NCI-H1048 (cell line): ENCODE measurements at regions not wholly inside any gene's neighbourhood (a gene's known extent, or its start where the extent isn't known, plus 50 kb on each side); places are given as distances from the start of the nearest gene placed in this dataset.

ENCODE experiments used
- DNase-seq: peaks from one replicate; lab custom pipeline; 2025; lab: John Stamatoyannopoulos, UW

DNA sequence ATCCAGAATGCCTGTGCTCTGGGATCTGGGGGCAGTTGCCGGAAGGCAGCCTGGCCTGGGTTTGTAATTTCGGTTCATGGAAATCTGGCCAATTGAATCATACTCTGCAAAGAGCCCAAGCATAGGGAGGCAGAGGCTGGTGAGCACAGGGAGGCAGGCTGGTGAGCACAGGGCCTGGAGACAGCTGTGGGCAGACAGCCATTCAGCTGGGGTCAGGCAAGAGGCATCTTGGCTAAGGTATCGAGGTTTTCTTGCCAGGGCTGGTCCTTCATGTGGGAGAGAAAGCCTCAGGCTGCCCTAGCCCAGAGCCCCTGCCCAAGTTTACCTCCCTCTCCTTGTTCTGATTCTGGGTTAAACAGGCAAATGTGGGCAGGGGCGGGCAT lies 63.7 kb upstream of the BAIAP2L1 start:
- DNase-seq = no peak

DNA sequence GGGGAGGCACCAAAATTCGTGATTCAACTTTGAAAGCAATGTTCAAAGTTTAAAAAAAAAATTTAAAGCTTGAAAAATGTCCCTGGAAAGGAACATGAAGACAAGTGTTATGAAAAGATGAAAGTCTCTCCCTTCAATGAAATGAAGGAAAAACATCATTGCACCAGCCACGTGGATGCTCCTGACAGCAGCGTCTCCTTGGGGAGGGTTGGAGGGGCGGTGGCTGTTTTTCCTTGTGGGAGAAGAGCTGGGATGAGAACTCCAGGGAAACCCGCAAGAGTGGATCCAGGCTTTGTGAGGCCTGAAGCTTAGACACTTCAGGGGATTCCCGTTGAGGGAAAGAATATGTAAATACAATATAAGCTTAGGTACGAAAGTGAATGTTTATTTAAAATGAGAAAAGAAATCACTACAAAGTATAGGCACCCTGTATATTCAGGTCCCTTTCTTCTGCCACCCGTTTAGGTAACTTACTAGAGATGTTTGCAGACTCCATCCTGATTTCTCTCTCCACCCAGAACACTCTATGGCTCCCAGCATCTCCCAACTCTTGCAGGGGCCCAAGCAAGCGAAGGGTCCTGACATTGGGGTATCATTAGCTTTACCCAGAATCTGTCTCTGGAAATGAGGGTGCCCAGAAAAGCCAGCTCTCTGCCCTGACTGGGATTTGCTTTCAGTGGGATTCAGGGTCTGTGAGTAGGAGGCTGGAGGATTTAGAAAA lies 63.1 kb upstream of the BAIAP2L1 start:
- DNase-seq = no peak

DNA sequence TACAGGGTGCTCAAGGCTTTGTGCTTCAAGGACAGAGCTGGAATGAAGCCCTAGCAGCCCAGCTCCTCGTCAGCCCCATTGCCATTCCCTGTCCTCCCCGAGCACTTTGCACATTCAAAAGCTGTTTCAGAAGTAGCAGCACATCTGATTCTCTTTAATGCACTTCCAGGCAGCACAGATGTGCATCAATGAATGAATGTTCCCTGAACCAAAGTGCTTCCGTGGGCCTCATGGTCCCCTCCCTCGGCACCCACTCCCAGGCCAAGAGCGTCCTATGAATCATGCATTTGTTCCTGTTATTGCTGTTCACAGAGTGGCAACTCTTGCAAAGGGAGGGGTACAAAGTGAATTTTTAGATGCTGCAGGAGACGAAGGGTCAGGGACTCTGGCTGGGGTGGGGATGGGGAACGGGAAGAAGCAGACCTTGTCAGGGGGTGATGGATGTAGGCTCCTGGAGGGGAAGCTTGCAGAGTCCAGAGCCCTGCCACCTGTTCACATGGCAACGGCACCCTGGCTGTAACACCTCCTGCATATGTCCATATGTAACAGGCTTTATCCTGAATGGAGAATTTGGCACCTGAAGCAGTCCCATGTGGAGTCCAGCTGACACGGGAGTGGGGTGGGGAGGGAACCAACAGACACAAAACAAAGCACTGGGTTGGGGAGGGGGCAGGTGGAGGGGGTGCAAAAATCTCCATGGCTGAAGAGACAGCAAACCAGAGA lies 62.2 kb upstream of the BAIAP2L1 start:
- no peak for DNase-seq

DNA sequence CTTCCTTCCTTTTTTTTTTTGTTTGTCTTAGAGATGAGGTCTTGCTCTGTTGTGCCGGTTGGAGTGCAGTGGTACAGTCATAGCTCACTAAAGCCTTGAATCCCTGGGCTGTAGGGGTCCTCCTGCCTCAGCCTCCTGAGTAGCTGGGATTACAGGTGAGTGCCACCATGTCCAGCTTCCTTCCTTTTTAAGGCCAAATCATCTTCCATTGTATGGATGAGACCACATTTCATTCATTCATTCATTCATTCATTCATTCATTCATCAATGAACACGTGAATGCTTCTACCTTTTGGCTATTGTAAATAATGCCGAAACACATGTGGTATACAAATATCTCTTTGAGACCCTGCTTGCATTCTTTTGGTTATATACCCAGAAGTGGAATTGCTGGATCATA lies 60.0 kb upstream of the BAIAP2L1 start:
- DNase-seq = no peak

DNA sequence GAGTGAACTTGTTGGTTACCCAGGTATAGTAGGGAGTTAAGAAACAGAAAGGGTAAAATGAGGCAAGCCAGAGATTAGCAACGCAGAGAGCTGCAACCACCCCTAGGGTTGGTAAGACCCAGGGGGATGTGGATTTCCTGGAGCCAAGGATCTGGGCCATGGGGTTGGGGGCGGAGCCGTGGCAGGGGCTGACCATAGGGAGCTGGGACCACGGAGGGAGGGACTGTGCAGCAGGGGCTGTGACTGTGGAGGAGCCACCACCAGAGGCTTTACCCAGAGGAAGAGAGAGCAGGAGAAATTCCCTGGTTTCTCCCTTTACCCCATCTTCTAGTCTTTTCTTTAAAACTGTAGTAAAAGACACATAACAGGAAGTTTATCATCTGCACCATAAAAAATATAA lies 58.6 kb upstream of the BAIAP2L1 start:
- DNase-seq = no peak

DNA sequence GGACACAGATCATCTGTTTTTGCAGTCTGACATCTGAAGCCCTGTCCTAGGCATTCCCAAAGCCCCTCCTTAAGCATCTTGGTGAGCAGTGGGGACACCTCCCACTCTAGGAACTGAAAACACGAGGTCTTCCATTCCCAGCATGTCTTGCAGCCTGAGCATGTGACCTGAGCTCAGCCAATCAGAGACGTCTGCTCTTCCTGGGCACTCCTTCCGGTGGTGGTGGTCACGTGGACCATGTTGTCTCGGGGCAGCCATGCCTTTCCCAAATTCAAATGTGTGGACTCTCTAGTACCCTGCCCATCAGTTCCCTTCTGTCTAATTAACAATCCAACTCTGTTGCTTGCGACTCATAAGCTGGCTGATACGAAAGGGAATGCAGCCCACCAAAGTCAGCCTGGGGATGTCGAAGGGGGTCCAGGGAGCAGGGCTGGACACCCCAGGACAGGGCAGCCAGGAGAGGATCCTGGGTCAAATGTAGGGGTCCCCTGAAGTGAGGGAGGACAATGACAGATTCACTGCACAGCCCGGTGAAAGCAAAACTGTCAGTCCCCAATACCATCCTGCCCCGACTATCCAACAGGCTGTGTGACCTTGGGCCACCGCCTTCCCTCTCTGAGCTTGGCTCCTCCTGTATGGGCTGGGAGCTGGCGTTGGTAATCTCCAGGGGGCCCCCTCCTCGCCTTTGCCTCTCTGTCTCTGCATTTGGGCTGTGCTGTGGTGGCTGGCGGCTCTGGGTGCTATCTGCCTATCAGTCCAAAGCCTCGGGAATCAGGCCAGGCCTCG lies 57.4 kb upstream of the BAIAP2L1 start:
- no peak for DNase-seq

DNA sequence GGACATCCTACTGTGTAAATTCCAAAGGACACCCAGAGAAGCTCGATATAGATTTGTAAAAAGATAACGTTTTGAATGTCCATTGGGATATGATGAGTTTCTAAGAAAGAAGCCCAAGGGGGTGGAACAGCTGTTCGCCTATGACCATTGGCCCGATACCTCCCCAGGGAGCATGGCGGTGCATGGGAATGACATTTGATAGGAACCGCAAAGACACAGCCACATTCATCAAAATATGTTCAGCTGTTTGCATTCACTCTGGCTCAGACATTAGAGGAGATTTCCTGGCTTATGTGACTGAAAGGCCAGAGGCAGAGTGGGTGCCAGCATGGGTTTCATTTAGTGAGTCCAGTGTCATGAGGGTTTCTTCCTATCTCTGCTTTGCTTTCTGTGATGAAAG lies 56.0 kb upstream of the BAIAP2L1 start:
- no peak for DNase-seq

DNA sequence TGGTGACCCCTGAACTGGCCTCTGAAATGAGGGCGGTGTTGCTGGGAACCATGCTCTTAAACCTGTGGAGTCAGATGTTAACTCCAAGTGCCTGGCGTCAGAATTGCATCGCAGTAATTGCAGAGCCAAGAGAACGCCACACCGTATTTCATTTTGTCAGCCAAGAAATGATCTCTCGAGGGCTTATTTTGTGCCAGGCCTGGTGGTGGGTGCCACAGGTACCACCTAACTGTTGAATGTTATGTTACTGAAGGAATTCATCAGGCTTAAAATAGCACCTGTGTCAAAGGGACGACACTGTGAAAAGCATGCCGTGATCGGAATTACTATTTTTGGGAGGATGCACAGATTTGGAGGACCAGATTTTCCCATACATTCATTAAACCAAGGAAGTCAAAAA lies 51.9 kb upstream of the BAIAP2L1 start:
- DNase-seq = no peak
